Kidney glomerular epithelial cell (primary cell): ENCODE measurements at regions not wholly inside any gene's neighbourhood (a gene's known extent, or its start where the extent isn't known, plus 50 kb on each side); places are given as distances from the start of the nearest gene placed in this dataset.
"Not testable (repeated sequence)": the region's sequence is repeated elsewhere in the genome, so short reads cannot be mapped to it uniquely, and the experiment has no call there.

ENCODE experiments used
- DNase-seq: peaks from one replicate; lab custom pipeline; 2025; lab: John Stamatoyannopoulos, UW

GRCh38 chr5:3484836-3485235, 110.8 kb upstream of the IRX1 start:
- no peak for DNase-seq

- no peak for DNase-seq
These were observed 114.5 kb upstream of the IRX1 start for GRCh38 chr5:3481175-3481574.

- DNase-seq = no peak
These were observed 120.0 kb upstream of the IRX1 start for GRCh38 chr5:3475674-3476073.

- no peak for DNase-seq
These were observed 129.2 kb upstream of the IRX1 start for GRCh38 chr5:3466392-3466791.

- no peak for DNase-seq
These were observed 135.2 kb upstream of the IRX1 start for GRCh38 chr5:3460416-3460815.

- DNase-seq = no peak
These were observed 139.4 kb upstream of the IRX1 start for GRCh38 chr5:3456121-3456681.

GRCh38 chr5:3454028-3454427, 141.6 kb upstream of the IRX1 start:
- not testable (repeated sequence) for DNase-seq

GRCh38 chr5:3452622-3453021, 143.0 kb upstream of the IRX1 start:
- no peak for DNase-seq

GRCh38 chr5:3451961-3452360, 143.7 kb upstream of the IRX1 start:
- DNase-seq = no peak

GRCh38 chr5:3449481-3449880, 146.2 kb upstream of the IRX1 start:
- no peak for DNase-seq

GRCh38 chr5:3446410-3446809, 149.2 kb upstream of the IRX1 start:
- DNase-seq = no peak

GRCh38 chr5:3445517-3445916, 150.1 kb upstream of the IRX1 start:
- DNase-seq = not testable (repeated sequence)

GRCh38 chr5:3432135-3432534, 163.5 kb upstream of the IRX1 start:
- no peak for DNase-seq

- no peak for DNase-seq
These were observed 164.9 kb upstream of the IRX1 start for GRCh38 chr5:3430691-3431090.

- DNase-seq = no peak
These were observed 165.7 kb upstream of the IRX1 start for GRCh38 chr5:3429962-3430361.

GRCh38 chr5:3428334-3428733, 167.3 kb upstream of the IRX1 start:
- no peak for DNase-seq

- no peak for DNase-seq
These were observed 170.7 kb upstream of the IRX1 start for GRCh38 chr5:3424946-3425345.

- DNase-seq = no peak
These were observed 178.2 kb upstream of the IRX1 start for GRCh38 chr5:3417376-3417943.

- DNase-seq = no peak
These were observed 181.3 kb upstream of the IRX1 start for GRCh38 chr5:3414371-3414770.

- DNase-seq = no peak
These were observed 183.5 kb upstream of the IRX1 start for GRCh38 chr5:3412146-3412545.

- DNase-seq = no peak
These were observed 184.3 kb upstream of the IRX1 start for GRCh38 chr5:3411363-3411762.

- no peak for DNase-seq
These were observed 194.0 kb upstream of the IRX1 start for GRCh38 chr5:3401635-3402034.

GRCh38 chr5:3400659-3401058, 195.0 kb upstream of the IRX1 start:
- DNase-seq = no peak

- DNase-seq = no peak
These were observed 200.6 kb upstream of the IRX1 start for GRCh38 chr5:3394891-3395599.
